Chondrocyte (in vitro differentiated cells): ENCODE measurements at regions not wholly inside any gene's neighbourhood (a gene's known extent, or its start where the extent isn't known, plus 50 kb on each side); places are given as distances from the start of the nearest gene placed in this dataset.

Experiments used
- DNase-seq: peaks from one replicate; pipeline ENCODE4 v3.0.0; 2021; ENCODE audit warnings: mixed read lengths, low spot score
- H3K27ac Mint-ChIP-seq: one replicate; pipeline ENCODE4 v1.8.0; 2021; ENCODE audit warnings: mild to moderate bottlenecking, moderate library complexity, mixed read lengths; ENCODE audit not compliant: unreplicated experiment
- H3K27me3 Mint-ChIP-seq: 2 replicates; pipeline ENCODE4 v1.8.0; 2021; ENCODE audit warnings: low read depth, mixed read lengths
- H3K36me3 Mint-ChIP-seq: 2 replicates; pipeline ENCODE4 v1.8.0; 2021; ENCODE audit warnings: low read depth, mixed read lengths
- H3K4me1 Mint-ChIP-seq: 2 replicates; pipeline ENCODE4 v1.8.0; 2021; ENCODE audit warnings: low read depth, mild to moderate bottlenecking, mixed read lengths
- H3K4me3 Mint-ChIP-seq: one replicate; pipeline ENCODE4 v1.8.0; 2021; ENCODE audit warnings: mild to moderate bottlenecking, moderate library complexity, mixed read lengths; ENCODE audit not compliant: unreplicated experiment
- H3K9me3 Mint-ChIP-seq: 2 replicates; pipeline ENCODE4 v1.8.0; 2021; ENCODE audit warnings: low read depth, mixed read lengths
- TF ChIP-seq, protein P1 (sequence below): fragments of 200-600 bp; sonication (generic); IDR thresholded peaks from 2 replicates; pipeline ENCODE4 v1.5.0; 2021; ENCODE audit warnings: antibody characterized with exemption, mild to moderate bottlenecking, moderate library complexity

DNA sequence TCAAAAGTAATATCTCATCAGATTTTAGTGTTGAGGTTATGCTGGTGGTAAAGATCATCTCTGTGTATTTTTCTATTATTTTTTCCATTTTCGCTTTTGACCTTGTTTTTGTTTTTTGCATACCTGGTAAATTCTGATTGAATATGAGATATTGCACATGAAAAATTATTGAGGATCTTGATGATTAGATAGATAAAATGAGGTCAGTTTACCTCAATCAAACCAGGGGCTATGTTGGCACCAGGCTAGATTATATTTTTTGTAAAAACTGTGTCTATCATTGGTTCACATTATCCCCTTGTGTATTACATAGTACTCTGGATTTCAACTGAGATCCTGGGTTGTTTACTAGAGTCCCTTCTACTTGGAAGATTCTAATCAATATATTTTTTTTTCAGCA lies 774.9 kb upstream of the ZNF608 start:
- H3K4me3 Mint-ChIP-seq, result no peak overlapping the region
- H3K36me3 Mint-ChIP-seq, result no peaks in the 10 kb centered on the region
- peaks cover 18% of the 10 kb centered on the region for H3K4me1 Mint-ChIP-seq
- H3K27ac Mint-ChIP-seq, result no peak overlapping the region
- H3K9me3 Mint-ChIP-seq, result peaks cover 14% of the 10 kb centered on the region
- TF ChIP-seq, protein P1, sequence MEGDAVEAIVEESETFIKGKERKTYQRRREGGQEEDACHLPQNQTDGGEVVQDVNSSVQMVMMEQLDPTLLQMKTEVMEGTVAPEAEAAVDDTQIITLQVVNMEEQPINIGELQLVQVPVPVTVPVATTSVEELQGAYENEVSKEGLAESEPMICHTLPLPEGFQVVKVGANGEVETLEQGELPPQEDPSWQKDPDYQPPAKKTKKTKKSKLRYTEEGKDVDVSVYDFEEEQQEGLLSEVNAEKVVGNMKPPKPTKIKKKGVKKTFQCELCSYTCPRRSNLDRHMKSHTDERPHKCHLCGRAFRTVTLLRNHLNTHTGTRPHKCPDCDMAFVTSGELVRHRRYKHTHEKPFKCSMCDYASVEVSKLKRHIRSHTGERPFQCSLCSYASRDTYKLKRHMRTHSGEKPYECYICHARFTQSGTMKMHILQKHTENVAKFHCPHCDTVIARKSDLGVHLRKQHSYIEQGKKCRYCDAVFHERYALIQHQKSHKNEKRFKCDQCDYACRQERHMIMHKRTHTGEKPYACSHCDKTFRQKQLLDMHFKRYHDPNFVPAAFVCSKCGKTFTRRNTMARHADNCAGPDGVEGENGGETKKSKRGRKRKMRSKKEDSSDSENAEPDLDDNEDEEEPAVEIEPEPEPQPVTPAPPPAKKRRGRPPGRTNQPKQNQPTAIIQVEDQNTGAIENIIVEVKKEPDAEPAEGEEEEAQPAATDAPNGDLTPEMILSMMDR, result no peak
- no peak for DNase-seq
- no peaks in the 10 kb centered on the region for H3K27me3 Mint-ChIP-seq

DNA sequence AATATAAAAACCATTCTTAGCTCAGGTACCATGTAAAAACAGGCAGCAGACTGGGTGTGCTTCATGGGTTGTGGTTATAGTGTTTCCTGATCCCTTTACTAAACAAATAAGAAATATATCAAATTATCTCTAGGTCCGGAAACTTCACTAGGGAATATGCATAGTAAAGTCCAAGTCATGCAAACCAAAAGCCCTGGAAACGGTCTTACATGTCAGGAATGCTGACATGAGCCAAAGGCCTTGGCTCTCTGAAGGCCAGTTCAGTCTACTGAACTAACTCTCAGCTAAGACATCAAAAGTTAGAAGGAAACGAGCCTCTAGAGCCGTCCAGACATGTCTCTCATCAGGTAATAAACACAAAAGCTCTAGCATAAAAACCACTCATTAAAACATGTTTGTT lies 778.9 kb upstream of the ZNF608 start:
- H3K36me3 Mint-ChIP-seq, result no peaks in the 10 kb centered on the region
- H3K4me1 Mint-ChIP-seq, result peaks cover 37% of the 10 kb centered on the region
- no peak overlapping the region for H3K4me3 Mint-ChIP-seq
- no peak for DNase-seq
- TF ChIP-seq, protein P1, result no peak
- H3K27me3 Mint-ChIP-seq, result no peaks in the 10 kb centered on the region
- peaks cover 12% of the 10 kb centered on the region for H3K9me3 Mint-ChIP-seq
- peak overlapping the region; percentile 47 for H3K27ac Mint-ChIP-seq

DNA sequence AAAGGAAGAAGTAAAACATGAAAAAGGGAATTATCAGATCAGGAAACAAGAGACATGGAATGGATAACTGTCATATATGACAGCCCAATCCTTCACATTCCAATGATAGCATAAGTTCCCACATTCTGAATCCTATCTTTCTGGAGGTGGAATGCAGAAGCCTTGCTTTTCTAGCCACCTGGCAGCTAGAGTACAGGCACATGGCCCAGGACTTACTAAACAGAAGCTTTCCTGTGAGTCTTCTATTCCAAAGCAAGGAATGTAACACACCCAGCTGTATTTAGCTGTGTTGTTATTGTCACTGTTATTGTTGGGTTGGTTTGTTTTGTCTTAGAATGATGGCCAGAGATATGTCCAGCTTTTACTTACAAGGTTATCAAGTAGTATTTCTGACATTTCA lies 780.5 kb upstream of the ZNF608 start:
- Mint-ChIP-seq H3K27ac (no peak overlapping the region), H3K9me3 (peaks cover 8% of the 10 kb centered on the region), H3K36me3 (no peaks in the 10 kb centered on the region), H3K4me1 (peaks cover 37% of the 10 kb centered on the region), H3K4me3 (no peak overlapping the region), H3K27me3 (no peaks in the 10 kb centered on the region)
- DNase-seq, result no peak
- TF ChIP-seq, protein P1, result no peak

DNA sequence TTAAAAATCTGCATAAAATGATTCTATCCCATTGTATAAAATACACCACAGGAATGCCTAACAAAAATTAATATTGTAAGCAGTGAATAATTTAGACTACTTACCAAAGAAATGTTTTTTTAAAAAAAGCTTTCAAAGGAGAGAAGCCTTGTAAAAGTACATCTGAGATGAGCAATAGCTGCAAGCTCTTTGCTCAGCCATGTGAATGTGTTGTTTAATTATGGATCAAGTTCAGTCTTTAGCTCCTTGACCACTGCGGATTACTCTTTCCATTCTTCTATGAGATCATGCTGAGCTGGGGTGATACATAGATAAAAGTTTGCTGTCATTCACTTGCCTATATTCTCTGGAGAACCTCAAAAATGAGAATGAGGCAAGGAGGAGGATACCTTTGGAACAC lies 782.4 kb upstream of the ZNF608 start:
- Mint-ChIP-seq H3K36me3 (peaks cover under 1% of the 10 kb centered on the region), H3K4me1 (peaks cover 37% of the 10 kb centered on the region), H3K27ac (no peak overlapping the region), H3K27me3 (no peaks in the 10 kb centered on the region), H3K9me3 (peaks cover 13% of the 10 kb centered on the region), H3K4me3 (no peak overlapping the region)
- TF ChIP-seq, protein P1, result no peak
- DNase-seq, result no peak

DNA sequence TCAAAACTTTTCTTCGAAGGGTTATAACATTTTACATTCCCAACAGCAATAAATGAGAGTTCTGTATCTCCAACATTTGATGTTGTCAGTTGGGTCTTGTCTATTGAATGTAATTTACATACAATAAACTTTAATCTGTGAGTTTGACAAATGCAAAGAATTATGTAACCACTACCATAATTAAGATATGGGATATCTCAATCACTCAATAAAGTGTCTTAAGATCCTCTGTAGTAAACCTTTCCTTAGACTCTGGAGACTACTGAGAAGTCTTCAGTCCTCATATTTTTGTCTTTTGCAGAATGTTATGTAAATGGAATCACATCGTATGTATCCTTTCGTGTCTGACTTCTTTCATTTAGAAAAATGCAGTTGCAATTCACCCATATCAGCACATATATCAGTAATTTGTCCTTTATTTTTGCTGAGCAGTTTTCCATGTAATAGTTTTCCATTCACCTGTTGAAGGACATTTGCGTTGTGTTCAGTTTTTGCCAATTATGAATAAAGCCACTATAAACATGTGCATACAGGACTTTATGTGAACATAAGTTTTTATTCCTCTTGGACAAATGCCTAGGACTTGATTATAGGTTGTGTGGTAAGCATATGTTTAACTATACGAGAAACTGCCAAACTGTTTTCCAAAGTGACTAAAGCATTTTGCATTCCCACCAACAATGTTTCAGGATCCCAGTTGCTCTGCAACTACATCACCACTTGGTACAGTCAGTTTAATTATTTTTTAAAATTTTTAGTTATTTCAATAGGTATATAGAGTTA lies 784.6 kb upstream of the ZNF608 start:
- H3K36me3 Mint-ChIP-seq, result peaks cover 2% of the 10 kb centered on the region
- no peak overlapping the region for H3K4me3 Mint-ChIP-seq
- DNase-seq, result no peak
- H3K9me3 Mint-ChIP-seq, result peaks cover 12% of the 10 kb centered on the region
- H3K27me3 Mint-ChIP-seq, result no peaks in the 10 kb centered on the region
- H3K4me1 Mint-ChIP-seq, result peaks cover 24% of the 10 kb centered on the region
- H3K27ac Mint-ChIP-seq, result no peak overlapping the region
- TF ChIP-seq, protein P1, result no peak
